GM10248 (cell line): ENCODE measurements at regions not wholly inside any gene's neighbourhood (a gene's known extent, or its start where the extent isn't known, plus 50 kb on each side); places are given as distances from the start of the nearest gene placed in this dataset.

Experiments used
- CTCF ChIA-PET: fragments of 300-600 bp; sonication (Branson Sonifier 250); formaldehyde crosslinking; extraction: SDS; loops from one replicate; lab custom pipeline; 2021; ENCODE audit warnings: antibody characterized with exemption; lab: Yijun Ruan, JAX
- POLR2A ChIA-PET: fragments of 350-650 bp; sonication (Branson Sonifier 250); formaldehyde crosslinking; extraction: SDS; loops from one replicate; lab custom pipeline; 2020; ENCODE audit warnings: antibody characterized with exemption; lab: Yijun Ruan, JAX
- DNase-seq: peaks from one replicate; pipeline ENCODE4 v3.0.0; 2012; ENCODE audit errors: extremely low spot score
- TF ChIP-seq, protein P1 (sequence below): IDR thresholded peaks from 2 replicates; pipeline ENCODE4 v1.5.1; 2012; ENCODE audit warnings: mild to moderate bottlenecking, low read depth; ENCODE audit errors: extremely low read depth, missing control alignments, control extremely low read depth

DNA sequence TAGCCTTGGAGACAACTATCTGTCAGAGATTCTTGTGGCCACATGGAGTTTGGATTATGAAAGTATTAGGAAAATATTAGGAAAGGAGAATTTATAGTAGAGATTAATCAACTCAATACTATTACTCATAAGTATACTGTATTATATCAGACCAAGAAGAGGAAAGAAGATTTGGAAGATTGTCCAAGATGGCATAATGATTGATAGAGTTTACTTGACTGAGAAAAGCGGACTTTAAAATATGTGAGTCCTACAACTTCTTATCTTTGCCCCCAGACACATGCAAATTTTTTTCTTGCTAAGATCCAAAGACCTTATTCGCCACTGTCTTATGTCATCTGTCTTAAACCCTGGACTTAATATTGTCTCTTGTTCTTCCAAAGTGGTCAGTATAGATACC, 54.8 kb upstream of the SHISA3 start:
- TF ChIP-seq, protein P1, sequence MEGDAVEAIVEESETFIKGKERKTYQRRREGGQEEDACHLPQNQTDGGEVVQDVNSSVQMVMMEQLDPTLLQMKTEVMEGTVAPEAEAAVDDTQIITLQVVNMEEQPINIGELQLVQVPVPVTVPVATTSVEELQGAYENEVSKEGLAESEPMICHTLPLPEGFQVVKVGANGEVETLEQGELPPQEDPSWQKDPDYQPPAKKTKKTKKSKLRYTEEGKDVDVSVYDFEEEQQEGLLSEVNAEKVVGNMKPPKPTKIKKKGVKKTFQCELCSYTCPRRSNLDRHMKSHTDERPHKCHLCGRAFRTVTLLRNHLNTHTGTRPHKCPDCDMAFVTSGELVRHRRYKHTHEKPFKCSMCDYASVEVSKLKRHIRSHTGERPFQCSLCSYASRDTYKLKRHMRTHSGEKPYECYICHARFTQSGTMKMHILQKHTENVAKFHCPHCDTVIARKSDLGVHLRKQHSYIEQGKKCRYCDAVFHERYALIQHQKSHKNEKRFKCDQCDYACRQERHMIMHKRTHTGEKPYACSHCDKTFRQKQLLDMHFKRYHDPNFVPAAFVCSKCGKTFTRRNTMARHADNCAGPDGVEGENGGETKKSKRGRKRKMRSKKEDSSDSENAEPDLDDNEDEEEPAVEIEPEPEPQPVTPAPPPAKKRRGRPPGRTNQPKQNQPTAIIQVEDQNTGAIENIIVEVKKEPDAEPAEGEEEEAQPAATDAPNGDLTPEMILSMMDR: no peak
- CTCF ChIA-PET: interaction anchor here (0.5 to 3.7 kb wide), 3 partner anchors 14 to 60 kb away, joined by 3 to 17 read pairs (median 8); no protein-coding TSS in a partner anchor
- DNase-seq: no peak
- POLR2A ChIA-PET: no interaction called here

DNA sequence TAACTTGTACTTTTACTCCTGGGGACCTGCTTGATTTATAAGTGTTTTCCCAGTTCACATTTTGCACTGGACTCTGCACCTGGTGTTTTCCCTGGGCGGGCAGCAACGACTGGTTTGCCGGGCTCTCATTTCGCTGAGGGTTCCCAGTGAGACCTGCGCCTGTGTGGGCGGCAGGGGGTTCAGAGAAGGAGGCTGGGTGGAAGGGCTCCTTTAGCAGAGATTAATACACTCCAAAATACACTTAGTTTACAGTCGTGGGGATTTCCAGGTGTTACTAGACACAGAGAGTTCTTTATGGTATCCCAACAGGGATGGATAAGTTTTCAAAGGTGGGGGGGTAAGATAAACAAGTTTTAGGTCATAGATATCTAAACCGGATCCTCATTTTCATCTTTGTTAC, 53.0 kb upstream of the SHISA3 start:
- POLR2A ChIA-PET: no interaction called here
- peak; percentile 46 for DNase-seq
- CTCF ChIA-PET: no interaction called here
- TF ChIP-seq, protein P1: no peak

DNA sequence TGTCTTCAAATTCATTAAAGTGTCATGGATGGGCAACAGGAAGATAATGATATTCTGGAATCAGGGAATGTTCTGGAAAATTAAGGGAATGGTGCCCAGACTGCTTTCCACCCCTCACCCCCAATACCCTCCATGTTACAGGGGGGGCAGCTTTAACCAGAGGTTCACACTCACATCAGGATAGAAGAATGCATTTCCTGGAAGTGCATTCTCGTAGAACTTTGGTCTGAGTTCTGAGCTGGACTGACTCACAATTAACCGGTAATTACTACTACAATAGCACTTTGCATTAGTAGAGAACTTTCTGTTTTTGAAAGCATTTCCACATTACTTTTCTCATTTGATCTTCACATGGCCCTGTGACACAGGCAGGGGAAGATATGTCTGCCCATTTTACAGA, 52.5 kb upstream of the SHISA3 start:
- no peak for DNase-seq
- POLR2A ChIA-PET: no interaction called here
- TF ChIP-seq, protein P1: no peak

DNA sequence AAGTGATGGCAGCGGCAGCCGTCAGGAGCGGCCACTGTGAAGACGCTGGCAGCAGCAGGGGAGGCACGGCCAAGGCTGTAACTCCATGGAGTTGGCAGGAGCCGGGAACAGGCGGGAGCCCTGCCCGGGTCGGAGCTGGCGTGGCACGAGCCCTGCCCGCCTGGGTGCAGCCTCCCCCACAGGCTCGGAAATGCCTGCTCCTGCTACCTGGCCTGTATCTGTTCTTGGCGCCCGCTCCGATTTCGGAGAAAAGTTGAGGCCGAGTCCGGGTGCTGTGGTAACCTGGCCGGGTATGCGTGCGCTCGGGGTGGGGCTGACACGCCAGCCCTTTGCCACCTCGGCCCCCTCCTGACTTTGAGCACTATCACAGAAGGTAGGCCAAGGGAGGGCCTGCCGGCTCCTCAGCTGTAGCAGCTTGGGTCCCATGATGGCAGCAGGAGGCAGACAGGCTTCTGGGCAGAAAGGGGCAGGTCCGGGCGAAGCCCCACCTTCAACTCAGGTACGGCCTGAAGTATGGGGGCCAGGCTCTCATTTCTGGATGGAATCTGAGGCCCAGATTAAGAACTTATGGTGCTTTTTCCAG, 51.2 kb upstream of the SHISA3 start:
- CTCF ChIA-PET: interaction anchor here (1.1 to 1.5 kb wide), 6 partner anchors 9 to 174 kb away, joined by 3 to 4 read pairs (median 3); no protein-coding TSS in a partner anchor

More for the DNA sequence above, 52.5 kb upstream of the SHISA3 start:
- CTCF ChIA-PET: interaction anchor here (1.2 to 1.3 kb wide), 2 partner anchors 8 to 175 kb away, joined by 3 to 4 read pairs; no protein-coding TSS in a partner anchor

DNA sequence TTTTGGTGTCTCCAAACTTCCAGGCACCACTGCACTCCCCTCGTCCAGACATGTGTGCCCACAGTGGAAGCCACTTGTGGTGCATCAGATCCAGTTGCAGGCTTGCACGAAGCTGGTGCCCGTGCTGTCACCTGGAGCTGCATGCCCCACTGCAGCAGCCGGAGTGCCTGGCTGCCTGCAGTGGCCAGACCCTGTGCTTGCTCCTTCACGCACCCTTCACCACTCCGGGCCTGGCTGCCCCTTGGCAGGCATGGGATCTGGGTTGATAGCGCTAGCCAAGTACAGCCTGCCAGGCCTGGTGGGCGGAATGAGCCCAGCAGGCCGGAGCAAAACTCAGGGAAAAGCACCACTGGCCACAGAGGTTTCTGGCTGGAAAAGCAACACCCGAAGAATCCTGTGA, 50.2 kb upstream of the SHISA3 start:
- TF ChIP-seq, protein P1: no peak
- POLR2A ChIA-PET: no interaction called here
- CTCF ChIA-PET: interaction anchor here (1.1 to 1.5 kb wide), 4 partner anchors 8 to 173 kb away, joined by 3 to 4 read pairs (median 3); no protein-coding TSS in a partner anchor
- no peak for DNase-seq

More for the DNA sequence above, 51.2 kb upstream of the SHISA3 start:
- POLR2A ChIA-PET: no interaction called here
- TF ChIP-seq, protein P1: no peak
- no peak for DNase-seq
